GM12872 (cell line): ENCODE measurements at regions not wholly inside any gene's neighbourhood (a gene's known extent, or its start where the extent isn't known, plus 50 kb on each side); places are given as distances from the start of the nearest gene placed in this dataset.

Experiments
- CTCF ChIP-seq: IDR thresholded peaks from 3 replicates; pipeline ENCODE4 v1.5.1; 2011; ENCODE audit warnings: low read depth, mild to moderate bottlenecking, low read length, moderate library complexity; ENCODE audit not compliant: insufficient read depth

DNA sequence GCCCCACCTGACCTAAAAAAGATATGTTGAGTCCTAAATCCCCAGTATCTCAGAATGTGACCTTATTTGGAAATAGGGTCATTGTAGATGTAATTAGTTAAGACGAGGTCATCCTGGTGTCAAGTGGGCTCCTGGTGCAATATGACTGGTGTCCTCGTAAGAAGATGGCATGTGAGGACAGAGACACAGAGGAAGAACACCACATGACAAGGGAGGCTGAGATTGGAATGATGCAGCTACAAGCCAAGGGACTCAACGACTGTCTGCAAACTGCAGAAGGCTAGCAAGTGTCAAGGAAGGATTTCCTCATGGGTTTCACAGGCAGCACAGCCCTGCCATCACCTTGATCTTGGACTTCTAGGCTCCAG is 100.4 kb upstream of the DAP start:
- no peak for TF ChIP-seq CTCF

GRCh38 chr5:10860645-10861422 is 99.8 kb upstream of the DAP start:
- TF ChIP-seq CTCF, result no peak

GRCh38 chr5:10860196-10860543 is 99.1 kb upstream of the DAP start:
- TF ChIP-seq CTCF, result no peak

- TF ChIP-seq CTCF, result no peak
Measured at GRCh38 chr5:10859393-10860195, 98.6 kb upstream of the DAP start.

DNA sequence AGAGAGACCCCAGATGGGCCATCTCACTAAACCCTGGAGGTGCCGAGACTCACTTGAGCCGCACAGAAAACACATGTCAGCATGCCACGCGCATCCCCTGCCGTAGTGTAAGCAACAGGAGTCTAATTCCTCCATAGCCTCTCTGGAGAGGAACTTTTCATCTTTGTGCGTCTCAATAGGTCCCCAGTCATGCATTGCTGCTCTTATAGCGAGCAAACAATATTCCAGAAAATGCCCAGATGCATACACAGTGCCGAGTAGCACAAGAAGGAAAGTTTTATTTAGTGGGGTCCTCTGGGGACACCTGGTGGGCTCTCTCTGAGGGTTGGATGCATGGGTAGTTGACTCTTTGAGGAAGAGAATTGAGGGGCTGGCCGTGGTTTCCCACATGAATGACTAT is 97.9 kb upstream of the DAP start:
- no peak for TF ChIP-seq CTCF

GRCh38 chr5:10858307-10858706 is 97.3 kb upstream of the DAP start:
- no peak for TF ChIP-seq CTCF

GRCh38 chr5:10857338-10857733 is 96.3 kb upstream of the DAP start:
- no peak for TF ChIP-seq CTCF
